ENCODE measurements at regions not wholly inside any gene's neighbourhood (a gene's known extent, or its start where the extent isn't known, plus 50 kb on each side); places are given as distances from the start of the nearest gene placed in this dataset.
A peak's percentile ranks its signal among the peaks of the same experiment; 100 is the strongest.
"Not testable (repeated sequence)": the region's sequence is repeated elsewhere in the genome, so short reads cannot be mapped to it uniquely, and the experiment has no call there.

DNA sequence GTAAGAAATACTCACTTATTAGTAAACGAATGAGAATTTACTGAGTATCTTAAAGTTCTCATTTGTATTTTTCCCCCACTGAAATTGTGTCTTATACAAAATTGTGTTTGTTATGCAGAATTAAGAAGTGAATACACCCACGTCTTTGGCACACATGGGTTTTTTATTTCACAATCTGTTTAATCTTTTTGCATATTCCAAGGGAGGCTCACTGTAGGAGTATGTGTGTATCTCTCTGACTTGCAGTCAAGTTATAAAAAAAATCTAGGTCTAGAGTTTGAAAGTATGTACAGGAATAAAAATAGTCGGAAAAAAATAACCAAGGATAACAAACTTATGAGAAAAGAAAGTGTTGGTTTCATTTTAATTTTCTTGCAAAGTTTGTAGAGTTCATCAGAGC is 255.2 kb downstream of the PDCD6IP start:
- Mint-ChIP-seq H3K9me3 (ENCODE audit: unreplicated experiment) (no peaks in the 10 kb centered on the region), H3K4me3 (ENCODE audit: unreplicated experiment) (no peak overlapping the region), H3K27me3 (ENCODE audit: insufficient read depth, unreplicated experiment) (peaks cover 15% of the 10 kb centered on the region), H3K27ac (ENCODE audit: low read depth, unreplicated experiment) (no peak overlapping the region), H3K36me3 (ENCODE audit: insufficient read depth, unreplicated experiment) (no peaks in the 10 kb centered on the region), H3K4me1 (ENCODE audit: insufficient read depth, unreplicated experiment) (no peaks in the 10 kb centered on the region)
- CTCF ChIA-PET: interaction anchor here (1.2 kb wide), 1 partner anchor 30 kb away, joined by 3 read pairs; no protein-coding TSS in a partner anchor
- no peak for DNase-seq (ENCODE audit: unreplicated experiment)
- TF ChIP-seq, protein P1, sequence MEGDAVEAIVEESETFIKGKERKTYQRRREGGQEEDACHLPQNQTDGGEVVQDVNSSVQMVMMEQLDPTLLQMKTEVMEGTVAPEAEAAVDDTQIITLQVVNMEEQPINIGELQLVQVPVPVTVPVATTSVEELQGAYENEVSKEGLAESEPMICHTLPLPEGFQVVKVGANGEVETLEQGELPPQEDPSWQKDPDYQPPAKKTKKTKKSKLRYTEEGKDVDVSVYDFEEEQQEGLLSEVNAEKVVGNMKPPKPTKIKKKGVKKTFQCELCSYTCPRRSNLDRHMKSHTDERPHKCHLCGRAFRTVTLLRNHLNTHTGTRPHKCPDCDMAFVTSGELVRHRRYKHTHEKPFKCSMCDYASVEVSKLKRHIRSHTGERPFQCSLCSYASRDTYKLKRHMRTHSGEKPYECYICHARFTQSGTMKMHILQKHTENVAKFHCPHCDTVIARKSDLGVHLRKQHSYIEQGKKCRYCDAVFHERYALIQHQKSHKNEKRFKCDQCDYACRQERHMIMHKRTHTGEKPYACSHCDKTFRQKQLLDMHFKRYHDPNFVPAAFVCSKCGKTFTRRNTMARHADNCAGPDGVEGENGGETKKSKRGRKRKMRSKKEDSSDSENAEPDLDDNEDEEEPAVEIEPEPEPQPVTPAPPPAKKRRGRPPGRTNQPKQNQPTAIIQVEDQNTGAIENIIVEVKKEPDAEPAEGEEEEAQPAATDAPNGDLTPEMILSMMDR (IDR thresholded peaks at IDR 0.05; ENCODE audit: unreplicated experiment): no peak
- BruUV-seq (replicated peaks): no TSS peak
- POLR2A ChIA-PET: no interaction called here
- intact Hi-C loops (cut with micrococcal nuclease): no loop called here

- TF ChIP-seq, protein P1 (IDR thresholded peaks at IDR 0.05; ENCODE audit: unreplicated experiment): no peak
Observed at GRCh38 chr3:34056181-34056910, 257.9 kb downstream of the PDCD6IP start.

DNA sequence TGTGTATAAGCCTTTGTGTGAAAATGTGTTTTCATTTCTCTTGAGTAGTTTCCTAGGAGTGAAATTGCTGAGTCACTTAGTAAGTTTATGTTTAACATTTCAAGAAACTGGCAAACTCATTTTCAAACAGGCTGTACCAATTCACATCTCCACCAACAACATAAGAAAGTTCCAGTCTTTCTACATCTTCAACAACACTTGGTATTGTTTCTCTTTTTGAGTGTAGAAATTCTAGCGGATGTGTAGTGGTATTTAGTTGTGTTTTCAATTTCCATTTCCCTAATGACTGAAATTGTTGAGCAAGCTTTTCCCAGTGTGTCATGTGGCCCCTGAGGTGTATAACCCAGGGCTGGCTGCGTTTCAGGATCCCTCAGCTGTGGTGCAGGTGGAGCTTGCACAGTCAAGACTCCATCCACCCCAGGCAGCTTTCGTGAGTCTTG is 258.5 kb downstream of the PDCD6IP start:
- intact Hi-C loops (cut with micrococcal nuclease): no loop called here
- H3K4me3 Mint-ChIP-seq (ENCODE audit: unreplicated experiment): no peak overlapping the region
- H3K4me1 Mint-ChIP-seq (ENCODE audit: insufficient read depth, unreplicated experiment): no peaks in the 10 kb centered on the region
- no peaks in the 10 kb centered on the region for H3K36me3 Mint-ChIP-seq (ENCODE audit: insufficient read depth, unreplicated experiment)
- peaks cover 15% of the 10 kb centered on the region for H3K27me3 Mint-ChIP-seq (ENCODE audit: insufficient read depth, unreplicated experiment)
- DNase-seq (ENCODE audit: unreplicated experiment): peak; percentile 51
- H3K27ac Mint-ChIP-seq (ENCODE audit: low read depth, unreplicated experiment): no peak overlapping the region
- CTCF ChIA-PET: no interaction called here
- POLR2A ChIA-PET: no interaction called here
- TF ChIP-seq, protein P1 (IDR thresholded peaks at IDR 0.05; ENCODE audit: unreplicated experiment): no peak
- H3K9me3 Mint-ChIP-seq (ENCODE audit: unreplicated experiment): no peaks in the 10 kb centered on the region
- no TSS peak for BruUV-seq (replicated peaks)

More at GRCh38 chr3:34056181-34056910, 257.9 kb downstream of the PDCD6IP start:
- CTCF ChIA-PET: no interaction called here
- Mint-ChIP-seq H3K27ac (ENCODE audit: low read depth, unreplicated experiment) (no peak overlapping the region), H3K9me3 (ENCODE audit: unreplicated experiment) (no peaks in the 10 kb centered on the region), H3K4me1 (ENCODE audit: insufficient read depth, unreplicated experiment) (no peaks in the 10 kb centered on the region), H3K27me3 (ENCODE audit: insufficient read depth, unreplicated experiment) (peaks cover 15% of the 10 kb centered on the region), H3K36me3 (ENCODE audit: insufficient read depth, unreplicated experiment) (no peaks in the 10 kb centered on the region), H3K4me3 (ENCODE audit: unreplicated experiment) (no peak overlapping the region)
- intact Hi-C loops (cut with micrococcal nuclease): no loop called here
- POLR2A ChIA-PET: no interaction called here
- no peak for DNase-seq (ENCODE audit: unreplicated experiment)
- BruUV-seq (replicated peaks): no TSS peak

DNA sequence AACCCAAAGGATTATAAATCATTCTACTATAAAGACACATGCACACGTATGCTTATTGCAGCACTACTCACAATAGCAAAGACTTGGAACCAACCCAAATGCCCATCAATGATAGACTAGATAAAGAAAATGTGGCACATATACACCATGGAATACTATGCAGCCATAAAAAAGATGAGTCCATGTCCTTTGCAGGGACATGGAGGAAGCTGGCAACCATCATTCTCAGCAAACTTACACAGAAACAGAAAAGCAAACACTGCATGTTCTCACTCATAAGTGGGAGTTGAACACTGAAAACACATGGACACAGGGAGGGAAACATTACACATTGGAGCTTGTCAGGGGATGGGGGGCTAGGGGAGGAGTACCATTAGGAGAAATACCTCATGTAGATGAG is 262.6 kb downstream of the PDCD6IP start:
- BruUV-seq (replicated peaks); H3K4me3 Mint-ChIP-seq (ENCODE audit: unreplicated experiment); H3K4me1 Mint-ChIP-seq (ENCODE audit: insufficient read depth, unreplicated experiment): not testable (repeated sequence)

More for the DNA sequence above, 262.6 kb downstream of the PDCD6IP start:
- H3K36me3 Mint-ChIP-seq (ENCODE audit: insufficient read depth, unreplicated experiment); POLR2A ChIA-PET; H3K27ac Mint-ChIP-seq (ENCODE audit: low read depth, unreplicated experiment); CTCF ChIA-PET; H3K9me3 Mint-ChIP-seq (ENCODE audit: unreplicated experiment); intact Hi-C loops (cut with micrococcal nuclease); DNase-seq (ENCODE audit: unreplicated experiment): not testable (repeated sequence)
- H3K27me3 Mint-ChIP-seq (ENCODE audit: insufficient read depth, unreplicated experiment): peaks cover 26% of the 10 kb centered on the region
